ENCODE measurements at regions not wholly inside any gene's neighbourhood (a gene's known extent, or its start where the extent isn't known, plus 50 kb on each side); places are given as distances from the start of the nearest gene placed in this dataset.
"Not testable (repeated sequence)": the region's sequence is repeated elsewhere in the genome, so short reads cannot be mapped to it uniquely, and the experiment has no call there.

GRCh38 chrX:52568146-52568545 lies 51.3 kb upstream of the XAGE1B start:
- H3K4ac ChIP-seq (replicated peaks; ENCODE audit: insufficient read length, low read depth, low read length); CTCF ChIA-PET (ENCODE audit: partially characterized antibody); H3K14ac ChIP-seq (ENCODE audit: insufficient read length); H4K91ac ChIP-seq (replicated peaks; ENCODE audit: insufficient read length, low read length); H4K20me1 ChIP-seq (replicated peaks in 1 of 2; ENCODE audit: control insufficient read depth in 1 of 2, insufficient read depth in 2 of 2, low read length in 2 of 2); H4K5ac ChIP-seq (ENCODE audit: insufficient read length, low read depth, low read length); H3K23me2 ChIP-seq (ENCODE audit: low read depth, low read length); H3K4me1 ChIP-seq (replicated peaks in 1 of 4; ENCODE audit: control insufficient read depth in 3 of 4, insufficient read depth in 4 of 4, low read length in 3 of 4); H3K4me2 ChIP-seq (ENCODE audit: insufficient read depth in 1 of 2, low read depth in 2 of 2, low read length in 2 of 2); H3K4me3 ChIP-seq (ENCODE audit: extremely low read depth in 1 of 4, insufficient read depth in 2 of 4, low read depth in 3 of 4, low read length in 4 of 4); H2BK15ac ChIP-seq (ENCODE audit: low read length); POLR2A ChIA-PET (ENCODE audit: partially characterized antibody); H3K27me3 ChIP-seq (replicated peaks in 1 of 4; ENCODE audit: control insufficient read depth in 3 of 4, extremely low read depth in 1 of 4, insufficient read depth in 3 of 4, low read length in 3 of 4); H2BK120ac ChIP-seq (replicated peaks; ENCODE audit: low read depth, low read length); H3K9ac ChIP-seq (replicated peaks in 1 of 4; ENCODE audit: extremely low read depth in 1 of 4, low read depth in 3 of 4, low read length in 3 of 4); H3K36me3 ChIP-seq (ENCODE audit: control insufficient read depth in 2 of 4, insufficient read depth in 4 of 4, low read length in 3 of 4); DNase-seq (ENCODE audit: low read depth in 1 of 2, low spot score in 2 of 2); H2BK5ac ChIP-seq (ENCODE audit: low read depth, low read length); H3K9me3 ChIP-seq (ENCODE audit: insufficient read depth in 2 of 2, low read depth in 1 of 2, low read length in 1 of 2); H3K27ac ChIP-seq (ENCODE audit: low read depth, low read length); H3K79me2 ChIP-seq (ENCODE audit: control insufficient read depth in 1 of 2, insufficient read depth in 2 of 2, low read length in 2 of 2); H2BK12ac ChIP-seq (ENCODE audit: low read depth, low read length); H3K56ac ChIP-seq (replicated peaks; ENCODE audit: insufficient read length, low read depth, low read length); H2AK5ac ChIP-seq (ENCODE audit: low read depth, low read length); H3K23ac ChIP-seq (ENCODE audit: insufficient read length); H2BK20ac ChIP-seq (ENCODE audit: low read length); H3K79me1 ChIP-seq (ENCODE audit: low read depth, low read length); H4K8ac ChIP-seq (ENCODE audit: extremely low read depth, insufficient read depth, low read length); H3K18ac ChIP-seq (ENCODE audit: extremely low read depth, low read length); H2AFZ ChIP-seq (ENCODE audit: low read length): not testable (repeated sequence)
- FAIRE-seq = peak; percentile 81
- WGBS, 2 experiments (ENCODE audit: extremely low coverage in 1 of 2, insufficient coverage in 1 of 2, insufficient read length in 1 of 2, insufficient replicate concordance in 2 of 2, low coverage in 1 of 2, low lambda C conversion rate in 2 of 2, missing lambda C conversion rate in 1 of 2) = 96% methylated on average over 8 of the region's 12 CpGs; no CpG with 5 or more reads in 1 of the 2 experiments

Measured in H1 (cell line).